ENCODE measurements at regions not wholly inside any gene's neighbourhood (a gene's known extent, or its start where the extent isn't known, plus 50 kb on each side); places are given as distances from the start of the nearest gene placed in this dataset.

GRCh38 chr5:121731377-121731776, 120.3 kb upstream of the FTMT start:
- H3K27me3 ChIP-seq (ENCODE audit: control insufficient read depth, insufficient read depth, low read length) = no peaks in the 10 kb centered on the region
- no peak overlapping the region for H3K27ac ChIP-seq (ENCODE audit: low read length)
- DNase-seq = no peak
- H3K36me3 ChIP-seq (ENCODE audit: control insufficient read depth, insufficient read depth, low read length) = no peaks in the 10 kb centered on the region
- H3K4me1 ChIP-seq (ENCODE audit: control insufficient read depth, insufficient read depth, low read length) = no peaks in the 10 kb centered on the region
- 100% methylated on average over 1 of the region's 3 CpGs for WGBS (ENCODE audit: insufficient coverage, low lambda C conversion rate)
- H3K4me3 ChIP-seq (ENCODE audit: low read length) = no peak overlapping the region
- no peaks in the 10 kb centered on the region for H3K9me3 ChIP-seq (ENCODE audit: control insufficient read depth, low read depth, low read length)

DNA sequence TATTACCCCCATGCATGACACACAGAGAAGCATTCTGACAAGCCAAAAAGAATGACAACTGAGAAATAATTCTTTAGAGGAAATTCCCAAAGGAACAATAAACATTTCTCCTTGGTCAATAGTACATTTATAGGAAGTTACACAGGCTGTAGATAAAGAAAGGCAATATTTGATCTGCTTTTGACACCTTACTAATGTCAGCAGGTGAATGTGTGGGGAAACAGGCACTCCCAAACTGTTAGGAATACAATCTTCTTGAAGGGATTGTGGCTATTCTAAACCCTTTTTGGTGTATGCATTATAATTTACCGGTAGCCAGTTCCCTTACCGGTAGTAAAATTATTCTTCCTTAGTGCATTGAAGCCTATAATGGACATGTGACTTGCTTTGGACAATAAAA, 116.1 kb upstream of the FTMT start:
- Histone ChIP-seq H3K27me3 (ENCODE audit: control insufficient read depth, insufficient read depth, low read length) (no peaks in the 10 kb centered on the region), H3K27ac (ENCODE audit: low read length) (no peak overlapping the region), H3K9me3 (ENCODE audit: control insufficient read depth, low read depth, low read length) (peaks cover 4% of the 10 kb centered on the region), H3K4me1 (ENCODE audit: control insufficient read depth, insufficient read depth, low read length) (no peaks in the 10 kb centered on the region), H3K4me3 (ENCODE audit: low read length) (no peak overlapping the region), H3K36me3 (ENCODE audit: control insufficient read depth, insufficient read depth, low read length) (no peaks in the 10 kb centered on the region)
- DNase-seq = no peak
- no CpG with 5 or more reads among the region's 2 CpGs for WGBS (ENCODE audit: insufficient coverage, low lambda C conversion rate)

DNA sequence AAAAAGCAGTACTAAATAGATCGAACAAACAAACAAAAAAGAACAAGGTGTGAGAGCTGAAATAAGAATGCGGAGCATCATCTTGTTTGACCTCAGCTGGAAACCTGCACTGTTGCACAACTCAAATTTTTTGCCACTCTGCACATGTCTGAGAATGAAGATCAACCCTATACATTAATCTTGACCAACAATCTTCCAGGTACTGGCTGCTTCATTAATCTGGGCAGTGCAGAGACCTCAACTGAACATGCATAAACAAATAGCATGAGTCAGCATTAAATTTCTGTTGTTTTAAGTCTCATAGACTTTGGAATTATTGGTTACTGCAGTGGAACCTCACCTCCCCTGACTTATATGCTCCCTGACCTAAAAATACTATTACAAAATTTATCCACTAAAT, 114.6 kb upstream of the FTMT start:
- peaks cover 4% of the 10 kb centered on the region for H3K9me3 ChIP-seq (ENCODE audit: control insufficient read depth, low read depth, low read length)
- no peaks in the 10 kb centered on the region for H3K36me3 ChIP-seq (ENCODE audit: control insufficient read depth, insufficient read depth, low read length)
- H3K4me3 ChIP-seq (ENCODE audit: low read length) = no peak overlapping the region
- no peak for DNase-seq
- H3K4me1 ChIP-seq (ENCODE audit: control insufficient read depth, insufficient read depth, low read length) = no peaks in the 10 kb centered on the region
- H3K27me3 ChIP-seq (ENCODE audit: control insufficient read depth, insufficient read depth, low read length) = no peaks in the 10 kb centered on the region
- 83% methylated on average over 2 of the region's 2 CpGs for WGBS (ENCODE audit: insufficient coverage, low lambda C conversion rate)
- H3K27ac ChIP-seq (ENCODE audit: low read length) = no peak overlapping the region

- Histone ChIP-seq H3K27ac (ENCODE audit: low read length) (no peak overlapping the region), H3K4me3 (ENCODE audit: low read length) (no peak overlapping the region), H3K27me3 (ENCODE audit: control insufficient read depth, insufficient read depth, low read length) (no peaks in the 10 kb centered on the region), H3K4me1 (ENCODE audit: control insufficient read depth, insufficient read depth, low read length) (no peaks in the 10 kb centered on the region), H3K36me3 (ENCODE audit: control insufficient read depth, insufficient read depth, low read length) (no peaks in the 10 kb centered on the region), H3K9me3 (ENCODE audit: control insufficient read depth, low read depth, low read length) (peaks cover 4% of the 10 kb centered on the region)
- WGBS (ENCODE audit: insufficient coverage, low lambda C conversion rate) = no CpG with 5 or more reads among the region's 3 CpGs
- no peak for DNase-seq
Measured at GRCh38 chr5:121741156-121741555, 110.5 kb upstream of the FTMT start.

GRCh38 chr5:121744577-121744976, 107.1 kb upstream of the FTMT start:
- no peak overlapping the region for H3K4me3 ChIP-seq (ENCODE audit: low read length)
- DNase-seq = no peak
- no peaks in the 10 kb centered on the region for H3K36me3 ChIP-seq (ENCODE audit: control insufficient read depth, insufficient read depth, low read length)
- no peaks in the 10 kb centered on the region for H3K4me1 ChIP-seq (ENCODE audit: control insufficient read depth, insufficient read depth, low read length)
- no peak overlapping the region for H3K27ac ChIP-seq (ENCODE audit: low read length)
- H3K27me3 ChIP-seq (ENCODE audit: control insufficient read depth, insufficient read depth, low read length) = no peaks in the 10 kb centered on the region
- H3K9me3 ChIP-seq (ENCODE audit: control insufficient read depth, low read depth, low read length) = peaks cover 4% of the 10 kb centered on the region

DNA sequence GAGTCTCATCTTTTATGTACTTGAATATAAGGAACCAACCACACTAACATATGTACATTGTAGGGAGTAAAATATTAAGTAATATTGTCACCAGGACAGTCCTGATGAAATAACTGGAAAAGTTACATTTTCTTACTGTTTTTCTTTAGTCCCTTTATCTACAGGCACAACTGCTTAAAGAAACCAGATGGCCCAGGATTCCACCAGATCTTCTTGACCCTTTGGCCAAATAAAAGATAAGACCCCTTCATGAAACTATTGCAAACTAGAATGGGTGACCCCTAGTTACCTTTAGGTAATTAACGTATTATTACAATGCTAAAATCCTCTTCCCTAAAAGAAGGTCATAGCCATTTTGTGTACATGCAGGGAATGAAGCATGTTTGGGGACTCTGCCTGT, 106.3 kb upstream of the FTMT start:
- no peak for DNase-seq
- Histone ChIP-seq H3K4me1 (ENCODE audit: control insufficient read depth, insufficient read depth, low read length) (no peaks in the 10 kb centered on the region), H3K27ac (ENCODE audit: low read length) (no peak overlapping the region), H3K27me3 (ENCODE audit: control insufficient read depth, insufficient read depth, low read length) (no peaks in the 10 kb centered on the region), H3K9me3 (ENCODE audit: control insufficient read depth, low read depth, low read length) (no peaks in the 10 kb centered on the region), H3K4me3 (ENCODE audit: low read length) (no peak overlapping the region), H3K36me3 (ENCODE audit: control insufficient read depth, insufficient read depth, low read length) (no peaks in the 10 kb centered on the region)
- no CpG with 5 or more reads among the region's 1 CpG for WGBS (ENCODE audit: insufficient coverage, low lambda C conversion rate)

GRCh38 chr5:121746763-121747162, 104.9 kb upstream of the FTMT start:
- DNase-seq = no peak
- Histone ChIP-seq H3K27ac (ENCODE audit: low read length) (no peak overlapping the region), H3K4me1 (ENCODE audit: control insufficient read depth, insufficient read depth, low read length) (no peaks in the 10 kb centered on the region), H3K27me3 (ENCODE audit: control insufficient read depth, insufficient read depth, low read length) (no peaks in the 10 kb centered on the region), H3K4me3 (ENCODE audit: low read length) (no peak overlapping the region), H3K36me3 (ENCODE audit: control insufficient read depth, insufficient read depth, low read length) (no peaks in the 10 kb centered on the region), H3K9me3 (ENCODE audit: control insufficient read depth, low read depth, low read length) (no peaks in the 10 kb centered on the region)

DNA sequence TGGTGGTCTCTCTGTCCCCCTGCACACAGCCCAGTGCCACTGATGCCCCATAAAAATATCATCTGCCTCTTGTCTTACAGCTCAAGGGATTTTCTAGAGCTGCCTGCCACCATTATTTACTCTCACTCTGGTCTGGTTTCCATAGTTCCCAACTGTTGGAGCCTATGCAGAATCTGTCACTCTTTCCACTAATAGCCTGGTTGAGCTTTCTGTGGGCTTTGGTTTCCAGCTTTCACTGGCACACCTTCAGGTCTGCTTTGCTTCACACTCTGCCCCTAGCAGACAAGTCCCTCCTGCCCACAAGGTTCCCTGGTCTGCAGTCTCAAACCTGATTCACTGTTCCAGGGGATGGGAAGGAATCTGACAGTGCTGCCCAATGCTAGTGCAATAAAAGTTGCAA, 103.0 kb upstream of the FTMT start:
- Histone ChIP-seq H3K27me3 (ENCODE audit: control insufficient read depth, insufficient read depth, low read length) (no peaks in the 10 kb centered on the region), H3K36me3 (ENCODE audit: control insufficient read depth, insufficient read depth, low read length) (no peaks in the 10 kb centered on the region), H3K27ac (ENCODE audit: low read length) (no peak overlapping the region), H3K9me3 (ENCODE audit: control insufficient read depth, low read depth, low read length) (no peaks in the 10 kb centered on the region), H3K4me3 (ENCODE audit: low read length) (no peak overlapping the region), H3K4me1 (ENCODE audit: control insufficient read depth, insufficient read depth, low read length) (no peaks in the 10 kb centered on the region)
- no peak for DNase-seq

GRCh38 chr5:121752149-121752548, 99.5 kb upstream of the FTMT start:
- Histone ChIP-seq H3K9me3 (ENCODE audit: control insufficient read depth, low read depth, low read length) (no peaks in the 10 kb centered on the region), H3K4me1 (ENCODE audit: control insufficient read depth, insufficient read depth, low read length) (no peaks in the 10 kb centered on the region), H3K36me3 (ENCODE audit: control insufficient read depth, insufficient read depth, low read length) (no peaks in the 10 kb centered on the region), H3K4me3 (ENCODE audit: low read length) (no peak overlapping the region), H3K27me3 (ENCODE audit: control insufficient read depth, insufficient read depth, low read length) (no peaks in the 10 kb centered on the region), H3K27ac (ENCODE audit: low read length) (no peak overlapping the region)
- 100% methylated on average over 1 of the region's 1 CpG for WGBS (ENCODE audit: insufficient coverage, low lambda C conversion rate)
- DNase-seq = no peak

DNA sequence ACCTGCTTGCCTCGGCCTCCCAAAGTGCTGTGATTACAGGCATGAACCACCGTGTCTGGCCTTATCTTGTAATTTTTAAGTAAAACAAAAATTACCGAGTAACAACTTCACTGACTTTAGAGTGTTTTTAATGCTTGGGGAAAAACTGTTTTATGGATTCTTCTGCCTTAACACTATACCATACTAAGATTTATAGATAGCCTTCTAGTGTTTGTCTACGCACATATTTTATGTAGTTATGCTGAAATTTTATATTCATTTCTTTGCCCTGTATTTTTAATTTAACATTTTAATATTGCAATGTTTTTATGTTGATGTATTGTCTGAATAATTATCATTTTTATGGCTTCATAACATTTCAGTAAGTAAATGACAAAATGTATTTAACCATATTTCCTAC, 96.4 kb upstream of the FTMT start:
- H3K4me1 ChIP-seq (ENCODE audit: control insufficient read depth, insufficient read depth, low read length) = no peaks in the 10 kb centered on the region
- no peak overlapping the region for H3K27ac ChIP-seq (ENCODE audit: low read length)
- H3K27me3 ChIP-seq (ENCODE audit: control insufficient read depth, insufficient read depth, low read length) = no peaks in the 10 kb centered on the region
- WGBS (ENCODE audit: insufficient coverage, low lambda C conversion rate) = 90% methylated on average over 4 of the region's 4 CpGs
- no peak for DNase-seq
- H3K36me3 ChIP-seq (ENCODE audit: control insufficient read depth, insufficient read depth, low read length) = no peaks in the 10 kb centered on the region
- no peak overlapping the region for H3K4me3 ChIP-seq (ENCODE audit: low read length)
- no peaks in the 10 kb centered on the region for H3K9me3 ChIP-seq (ENCODE audit: control insufficient read depth, low read depth, low read length)

DNA sequence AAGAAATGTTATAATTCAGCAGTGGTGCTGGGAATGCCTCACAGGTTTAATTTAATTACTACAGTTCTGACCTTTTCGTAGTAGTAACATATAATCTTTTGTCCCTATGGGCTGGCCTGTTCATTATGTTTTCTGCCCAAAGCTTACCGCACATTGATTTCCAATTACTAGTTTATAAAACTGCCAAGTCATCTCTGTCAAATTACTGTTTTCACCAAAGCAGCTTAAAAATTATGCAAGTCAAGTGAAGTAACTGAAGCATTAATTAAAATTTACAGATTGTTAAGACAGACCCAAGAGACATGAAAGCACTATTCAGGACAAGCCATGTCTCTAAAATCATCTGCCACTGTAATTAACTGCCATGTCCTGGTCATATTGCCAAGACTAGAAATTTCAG, 93.9 kb upstream of the FTMT start:
- Histone ChIP-seq H3K4me1 (ENCODE audit: control insufficient read depth, insufficient read depth, low read length) (no peaks in the 10 kb centered on the region), H3K9me3 (ENCODE audit: control insufficient read depth, low read depth, low read length) (no peaks in the 10 kb centered on the region), H3K4me3 (ENCODE audit: low read length) (no peak overlapping the region), H3K36me3 (ENCODE audit: control insufficient read depth, insufficient read depth, low read length) (no peaks in the 10 kb centered on the region), H3K27ac (ENCODE audit: low read length) (no peak overlapping the region), H3K27me3 (ENCODE audit: control insufficient read depth, insufficient read depth, low read length) (no peaks in the 10 kb centered on the region)
- WGBS (ENCODE audit: insufficient coverage, low lambda C conversion rate) = 100% methylated on average over 1 of the region's 2 CpGs
- DNase-seq = no peak

DNA sequence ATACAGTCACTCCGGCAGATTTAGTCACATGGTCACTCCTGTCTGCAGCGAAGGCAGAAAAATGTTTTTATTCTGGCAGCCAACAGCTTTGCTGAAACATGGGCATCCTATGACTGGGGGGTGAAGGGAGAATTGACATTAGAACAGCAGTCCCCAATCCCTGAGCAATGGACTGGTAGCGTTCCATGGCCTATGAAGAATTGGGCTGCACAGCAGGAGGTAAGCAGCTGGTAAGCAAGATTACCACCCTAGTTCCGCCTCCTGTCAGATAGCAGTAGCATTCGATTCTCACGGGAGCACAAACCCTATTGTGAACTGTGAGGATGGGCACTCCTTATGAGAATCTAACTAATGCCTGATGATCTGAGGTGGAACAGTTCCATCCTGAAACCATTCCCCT, 93.1 kb upstream of the FTMT start:
- Histone ChIP-seq H3K4me3 (ENCODE audit: low read length) (no peak overlapping the region), H3K27ac (ENCODE audit: low read length) (no peak overlapping the region), H3K36me3 (ENCODE audit: control insufficient read depth, insufficient read depth, low read length) (no peaks in the 10 kb centered on the region), H3K4me1 (ENCODE audit: control insufficient read depth, insufficient read depth, low read length) (no peaks in the 10 kb centered on the region), H3K27me3 (ENCODE audit: control insufficient read depth, insufficient read depth, low read length) (no peaks in the 10 kb centered on the region), H3K9me3 (ENCODE audit: control insufficient read depth, low read depth, low read length) (no peaks in the 10 kb centered on the region)
- DNase-seq = no peak
- no CpG with 5 or more reads among the region's 6 CpGs for WGBS (ENCODE audit: insufficient coverage, low lambda C conversion rate)

All from large intestine (tissue), 3 donors.